ENCODE measurements at regions not wholly inside any gene's neighbourhood (a gene's known extent, or its start where the extent isn't known, plus 50 kb on each side); places are given as distances from the start of the nearest gene placed in this dataset.

DNA sequence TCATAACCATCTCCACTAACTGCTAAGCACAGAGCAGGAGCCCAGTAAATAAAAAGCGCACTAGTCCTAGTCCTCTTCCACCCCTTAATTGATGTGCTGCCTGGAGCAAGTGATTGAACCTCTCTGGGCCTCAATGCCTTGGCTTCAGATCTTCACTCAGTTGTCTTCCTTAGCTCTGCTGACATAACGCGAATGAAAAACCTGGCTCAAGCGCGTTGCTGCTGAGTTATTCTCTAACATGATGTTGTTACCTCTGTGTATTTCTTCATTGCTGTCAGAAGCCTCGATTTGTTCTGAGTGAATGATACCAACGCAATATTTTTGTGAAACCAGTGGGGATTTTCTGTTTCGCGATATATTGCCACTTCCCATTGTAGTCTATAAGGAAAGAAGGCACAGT, 185.1 kb upstream of the CCND2 start:
- TF ChIP-seq POLR2A (IDR thresholded peaks at IDR 0.05; ENCODE audit: low read length) (no peak), GATA1 (IDR thresholded peaks at IDR 0.05; ENCODE audit: low read depth, low read length) (no peak)

All from erythroblast (primary cell).